ENCODE measurements at regions not wholly inside any gene's neighbourhood (a gene's known extent, or its start where the extent isn't known, plus 50 kb on each side); places are given as distances from the start of the nearest gene placed in this dataset.
"Not testable (repeated sequence)": the region's sequence is repeated elsewhere in the genome, so short reads cannot be mapped to it uniquely, and the experiment has no call there.

- Histone ChIP-seq H3K27ac (ENCODE audit: low read depth in 1 of 3, low read length in 2 of 3) (no peak overlapping the region), H3K4me3 (ENCODE audit: low read depth in 1 of 3, low read length in 3 of 3) (no peak overlapping the region), H3K27me3 (ENCODE audit: control insufficient read depth in 3 of 3, insufficient read depth in 3 of 3, low read length in 3 of 3) (no peaks in the 10 kb centered on the region), H3K36me3 (ENCODE audit: control insufficient read depth in 3 of 3, insufficient read depth in 2 of 3, low read depth in 1 of 3, low read length in 3 of 3) (no peaks in the 10 kb centered on the region), H3K9me3 (ENCODE audit: control insufficient read depth in 2 of 2, insufficient read depth in 1 of 2, low read depth in 1 of 2, low read length in 1 of 2) (no peaks in the 10 kb centered on the region), H3K4me1 (ENCODE audit: control insufficient read depth in 3 of 3, insufficient read depth in 2 of 3, low read depth in 1 of 3, low read length in 2 of 3) (no peaks in the 10 kb centered on the region)
- WGBS, 3 donors, result 25 to 51% (median 27%) methylated on average over 4 of the region's 4 CpGs
- DNase-seq, result no peak
- no peak for FAIRE-seq
These were observed 872.9 kb upstream of the SLC35B3 start for GRCh38 chr6:9308284-9308683.

GRCh38 chr6:9307786-9308185 lies 872.4 kb upstream of the SLC35B3 start:
- Histone ChIP-seq H3K9me3 (ENCODE audit: control insufficient read depth in 2 of 2, insufficient read depth in 1 of 2, low read depth in 1 of 2, low read length in 1 of 2) (no peaks in the 10 kb centered on the region), H3K27ac (ENCODE audit: low read depth in 1 of 3, low read length in 2 of 3) (no peak overlapping the region), H3K4me1 (ENCODE audit: control insufficient read depth in 3 of 3, insufficient read depth in 2 of 3, low read depth in 1 of 3, low read length in 2 of 3) (no peaks in the 10 kb centered on the region), H3K4me3 (ENCODE audit: low read depth in 1 of 3, low read length in 3 of 3) (no peak overlapping the region), H3K27me3 (ENCODE audit: control insufficient read depth in 3 of 3, insufficient read depth in 3 of 3, low read length in 3 of 3) (no peaks in the 10 kb centered on the region), H3K36me3 (ENCODE audit: control insufficient read depth in 3 of 3, insufficient read depth in 2 of 3, low read depth in 1 of 3, low read length in 3 of 3) (no peaks in the 10 kb centered on the region)
- DNase-seq, result no peak
- WGBS, 3 donors, result 27 to 64% (median 53%) methylated on average over 2 of the region's 2 CpGs
- FAIRE-seq, result no peak

- H3K4me1 ChIP-seq (ENCODE audit: control insufficient read depth in 3 of 3, insufficient read depth in 2 of 3, low read depth in 1 of 3, low read length in 2 of 3), result no peaks in the 10 kb centered on the region
- no peak for DNase-seq
- no peak overlapping the region for H3K27ac ChIP-seq (ENCODE audit: low read depth in 1 of 3, low read length in 2 of 3)
- H3K4me3 ChIP-seq (ENCODE audit: low read depth in 1 of 3, low read length in 3 of 3), result no peak overlapping the region
- no peaks in the 10 kb centered on the region for H3K36me3 ChIP-seq (ENCODE audit: control insufficient read depth in 3 of 3, insufficient read depth in 2 of 3, low read depth in 1 of 3, low read length in 3 of 3)
- no peaks in the 10 kb centered on the region for H3K9me3 ChIP-seq (ENCODE audit: control insufficient read depth in 2 of 2, insufficient read depth in 1 of 2, low read depth in 1 of 2, low read length in 1 of 2)
- no peaks in the 10 kb centered on the region for H3K27me3 ChIP-seq (ENCODE audit: control insufficient read depth in 3 of 3, insufficient read depth in 3 of 3, low read length in 3 of 3)
- WGBS, 3 donors, result 49 to 65% (median 54%) methylated on average over 3 of the region's 3 CpGs
- no peak for FAIRE-seq
These were observed 871.8 kb upstream of the SLC35B3 start for GRCh38 chr6:9307187-9307586.

GRCh38 chr6:9295644-9296043 lies 860.3 kb upstream of the SLC35B3 start:
- no peak overlapping the region for H3K4me3 ChIP-seq (ENCODE audit: low read depth in 1 of 3, low read length in 3 of 3)
- H3K27ac ChIP-seq (ENCODE audit: low read depth in 1 of 3, low read length in 2 of 3), result no peak overlapping the region
- FAIRE-seq, result no peak
- no peak for DNase-seq
- no peaks in the 10 kb centered on the region for H3K4me1 ChIP-seq (ENCODE audit: control insufficient read depth in 3 of 3, insufficient read depth in 2 of 3, low read depth in 1 of 3, low read length in 2 of 3)
- no peaks in the 10 kb centered on the region for H3K36me3 ChIP-seq (ENCODE audit: control insufficient read depth in 3 of 3, insufficient read depth in 2 of 3, low read depth in 1 of 3, low read length in 3 of 3)
- WGBS, 3 donors, result 72 to 84% (median 84%) methylated on average over 4 of the region's 4 CpGs
- H3K27me3 ChIP-seq (ENCODE audit: control insufficient read depth in 3 of 3, insufficient read depth in 3 of 3, low read length in 3 of 3), result no peaks in the 10 kb centered on the region
- no peaks in the 10 kb centered on the region for H3K9me3 ChIP-seq (ENCODE audit: control insufficient read depth in 2 of 2, insufficient read depth in 1 of 2, low read depth in 1 of 2, low read length in 1 of 2)

GRCh38 chr6:9292975-9293374 lies 857.6 kb upstream of the SLC35B3 start:
- no peaks in the 10 kb centered on the region for H3K4me1 ChIP-seq (ENCODE audit: control insufficient read depth in 3 of 3, insufficient read depth in 2 of 3, low read depth in 1 of 3, low read length in 2 of 3)
- no peaks in the 10 kb centered on the region for H3K9me3 ChIP-seq (ENCODE audit: control insufficient read depth in 2 of 2, insufficient read depth in 1 of 2, low read depth in 1 of 2, low read length in 1 of 2)
- no peak overlapping the region for H3K27ac ChIP-seq (ENCODE audit: low read depth in 1 of 3, low read length in 2 of 3)
- WGBS, 3 donors, result 45 to 70% (median 65%) methylated on average over 3 of the region's 3 CpGs
- DNase-seq, result no peak
- no peaks in the 10 kb centered on the region for H3K36me3 ChIP-seq (ENCODE audit: control insufficient read depth in 3 of 3, insufficient read depth in 2 of 3, low read depth in 1 of 3, low read length in 3 of 3)
- H3K4me3 ChIP-seq (ENCODE audit: low read depth in 1 of 3, low read length in 3 of 3), result no peak overlapping the region
- FAIRE-seq, result no peak
- no peaks in the 10 kb centered on the region for H3K27me3 ChIP-seq (ENCODE audit: control insufficient read depth in 3 of 3, insufficient read depth in 3 of 3, low read length in 3 of 3)

- H3K27me3 ChIP-seq (ENCODE audit: control insufficient read depth in 3 of 3, insufficient read depth in 3 of 3, low read length in 3 of 3); DNase-seq; H3K27ac ChIP-seq (ENCODE audit: low read depth in 1 of 3, low read length in 2 of 3); H3K4me1 ChIP-seq (ENCODE audit: control insufficient read depth in 3 of 3, insufficient read depth in 2 of 3, low read depth in 1 of 3, low read length in 2 of 3); H3K9me3 ChIP-seq (ENCODE audit: control insufficient read depth in 2 of 2, insufficient read depth in 1 of 2, low read depth in 1 of 2, low read length in 1 of 2); H3K36me3 ChIP-seq (ENCODE audit: control insufficient read depth in 3 of 3, insufficient read depth in 2 of 3, low read depth in 1 of 3, low read length in 3 of 3); H3K4me3 ChIP-seq (ENCODE audit: low read depth in 1 of 3, low read length in 3 of 3); FAIRE-seq: not testable (repeated sequence)
- 90 to 96% (median 94%) methylated on average over 18 to 32 of the region's 32 CpGs for WGBS, 3 donors
These were observed 855.0 kb upstream of the SLC35B3 start for GRCh38 chr6:9290342-9290741.

- Histone ChIP-seq H3K9me3 (ENCODE audit: control insufficient read depth in 2 of 2, insufficient read depth in 1 of 2, low read depth in 1 of 2, low read length in 1 of 2) (peaks cover 0 to 2% of the 10 kb centered on the region in 2 donors), H3K4me1 (ENCODE audit: control insufficient read depth in 3 of 3, insufficient read depth in 2 of 3, low read depth in 1 of 3, low read length in 2 of 3) (no peaks in the 10 kb centered on the region), H3K4me3 (ENCODE audit: low read depth in 1 of 3, low read length in 3 of 3) (no peak overlapping the region), H3K27ac (ENCODE audit: low read depth in 1 of 3, low read length in 2 of 3) (no peak overlapping the region), H3K27me3 (ENCODE audit: control insufficient read depth in 3 of 3, insufficient read depth in 3 of 3, low read length in 3 of 3) (no peaks in the 10 kb centered on the region), H3K36me3 (ENCODE audit: control insufficient read depth in 3 of 3, insufficient read depth in 2 of 3, low read depth in 1 of 3, low read length in 3 of 3) (no peaks in the 10 kb centered on the region)
- FAIRE-seq (no peak), DNase-seq (no peak)
These were observed 837.3 kb upstream of the SLC35B3 start for GRCh38 chr6:9272671-9273070.

- DNase-seq, result no peak
- H3K4me3 ChIP-seq (ENCODE audit: low read depth in 1 of 3, low read length in 3 of 3), result no peak overlapping the region
- WGBS, 3 donors, result 84 to 97% (median 95%) methylated on average over 1 of the region's 1 CpG
- no peaks in the 10 kb centered on the region for H3K4me1 ChIP-seq (ENCODE audit: control insufficient read depth in 3 of 3, insufficient read depth in 2 of 3, low read depth in 1 of 3, low read length in 2 of 3)
- no peak for FAIRE-seq
- H3K9me3 ChIP-seq (ENCODE audit: control insufficient read depth in 2 of 2, insufficient read depth in 1 of 2, low read depth in 1 of 2, low read length in 1 of 2), result no peaks in the 10 kb centered on the region
- H3K27ac ChIP-seq (ENCODE audit: low read depth in 1 of 3, low read length in 2 of 3), result no peak overlapping the region
- no peaks in the 10 kb centered on the region for H3K27me3 ChIP-seq (ENCODE audit: control insufficient read depth in 3 of 3, insufficient read depth in 3 of 3, low read length in 3 of 3)
- no peaks in the 10 kb centered on the region for H3K36me3 ChIP-seq (ENCODE audit: control insufficient read depth in 3 of 3, insufficient read depth in 2 of 3, low read depth in 1 of 3, low read length in 3 of 3)
These were observed 831.4 kb upstream of the SLC35B3 start for GRCh38 chr6:9266741-9267140.

- 44 to 70% (median 52%) methylated on average over 2 of the region's 2 CpGs for WGBS, 3 donors
- DNase-seq, result no peak
- FAIRE-seq, result no peak
- no peaks in the 10 kb centered on the region for H3K36me3 ChIP-seq (ENCODE audit: control insufficient read depth in 3 of 3, insufficient read depth in 2 of 3, low read depth in 1 of 3, low read length in 3 of 3)
- H3K27ac ChIP-seq (ENCODE audit: low read depth in 1 of 3, low read length in 2 of 3), result no peak overlapping the region
- no peak overlapping the region for H3K4me3 ChIP-seq (ENCODE audit: low read depth in 1 of 3, low read length in 3 of 3)
- no peaks in the 10 kb centered on the region for H3K27me3 ChIP-seq (ENCODE audit: control insufficient read depth in 3 of 3, insufficient read depth in 3 of 3, low read length in 3 of 3)
- H3K9me3 ChIP-seq (ENCODE audit: control insufficient read depth in 2 of 2, insufficient read depth in 1 of 2, low read depth in 1 of 2, low read length in 1 of 2), result peaks cover 0 to 13% of the 10 kb centered on the region in 2 donors
- no peaks in the 10 kb centered on the region for H3K4me1 ChIP-seq (ENCODE audit: control insufficient read depth in 3 of 3, insufficient read depth in 2 of 3, low read depth in 1 of 3, low read length in 2 of 3)
These were observed 821.9 kb upstream of the SLC35B3 start for GRCh38 chr6:9257215-9257614.

Measured in small intestine (tissue), 7 donors.